Activated CD8-positive, alpha-beta T cell treated with anti-CD3 and anti-CD28 coated beads for 36 hours (primary cell): ENCODE measurements at regions not wholly inside any gene's neighbourhood (a gene's known extent, or its start where the extent isn't known, plus 50 kb on each side); places are given as distances from the start of the nearest gene placed in this dataset.

Experiments
- ATAC-seq: fragments of 200-7000 bp; cut with Tn5 transposase; one replicate; pipeline ENCODE4 v1.10.0; 2021; ENCODE audit warnings: mild to moderate bottlenecking, moderate library complexity
- CTCF ChIA-PET: fragments of 350-600 bp; sonication (Branson Sonifier 250); formaldehyde crosslinking; loops from one replicate; lab custom pipeline; 2021; ENCODE audit warnings: antibody characterized with exemption; lab: Charles Lee
- POLR2A ChIA-PET: fragments of 350-600 bp; sonication (Branson Sonifier 250); formaldehyde crosslinking; loops from one replicate; lab custom pipeline; 2021; ENCODE audit warnings: antibody characterized with exemption; lab: Charles Lee
- DNase-seq: peaks from one replicate; pipeline ENCODE4 v3.0.0-alpha.2; 2020
- H3K27ac Mint-ChIP-seq: one replicate; pipeline ENCODE4 v1.8.0; 2021; ENCODE audit warnings: mild to moderate bottlenecking, mixed read lengths
- H3K27me3 Mint-ChIP-seq: one replicate; pipeline ENCODE4 v1.8.0; 2021; ENCODE audit warnings: mixed read lengths
- H3K36me3 Mint-ChIP-seq: one replicate; pipeline ENCODE4 v1.8.0; 2021; ENCODE audit warnings: low read depth, mixed read lengths
- H3K4me1 Mint-ChIP-seq: one replicate; pipeline ENCODE4 v1.8.0; 2021; ENCODE audit warnings: low read depth, mixed read lengths
- H3K4me3 Mint-ChIP-seq: one replicate; pipeline ENCODE4 v1.8.0; 2021; ENCODE audit warnings: mild to moderate bottlenecking, moderate library complexity, mixed read lengths
- H3K9me3 Mint-ChIP-seq: one replicate; pipeline ENCODE4 v1.8.0; 2021; ENCODE audit warnings: mixed read lengths
- intact Hi-C: fragments of 100-400 bp; cut with micrococcal nuclease; formaldehyde crosslinking; loops from one replicate; pipeline ENCODE4 v1.10.0; 2022
- TF ChIP-seq, protein P1 (sequence below): fragments of 200-600 bp; IDR thresholded peaks from one replicate; pipeline ENCODE4 v1.8.0; 2022; ENCODE audit warnings: antibody characterized with exemption, mild to moderate bottlenecking

GRCh38 chr2:161480123-161480522, 64.0 kb downstream of the TBR1 start:
- ChIA-PET POLR2A (no interaction called here), CTCF (no interaction called here)
- TF ChIP-seq, protein P1, sequence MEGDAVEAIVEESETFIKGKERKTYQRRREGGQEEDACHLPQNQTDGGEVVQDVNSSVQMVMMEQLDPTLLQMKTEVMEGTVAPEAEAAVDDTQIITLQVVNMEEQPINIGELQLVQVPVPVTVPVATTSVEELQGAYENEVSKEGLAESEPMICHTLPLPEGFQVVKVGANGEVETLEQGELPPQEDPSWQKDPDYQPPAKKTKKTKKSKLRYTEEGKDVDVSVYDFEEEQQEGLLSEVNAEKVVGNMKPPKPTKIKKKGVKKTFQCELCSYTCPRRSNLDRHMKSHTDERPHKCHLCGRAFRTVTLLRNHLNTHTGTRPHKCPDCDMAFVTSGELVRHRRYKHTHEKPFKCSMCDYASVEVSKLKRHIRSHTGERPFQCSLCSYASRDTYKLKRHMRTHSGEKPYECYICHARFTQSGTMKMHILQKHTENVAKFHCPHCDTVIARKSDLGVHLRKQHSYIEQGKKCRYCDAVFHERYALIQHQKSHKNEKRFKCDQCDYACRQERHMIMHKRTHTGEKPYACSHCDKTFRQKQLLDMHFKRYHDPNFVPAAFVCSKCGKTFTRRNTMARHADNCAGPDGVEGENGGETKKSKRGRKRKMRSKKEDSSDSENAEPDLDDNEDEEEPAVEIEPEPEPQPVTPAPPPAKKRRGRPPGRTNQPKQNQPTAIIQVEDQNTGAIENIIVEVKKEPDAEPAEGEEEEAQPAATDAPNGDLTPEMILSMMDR, result no peak
- Mint-ChIP-seq H3K27ac (no peak overlapping the region), H3K36me3 (peaks cover 4% of the 10 kb centered on the region), H3K9me3 (peaks cover 15% of the 10 kb centered on the region), H3K4me3 (no peak overlapping the region), H3K4me1 (no peaks in the 10 kb centered on the region), H3K27me3 (peaks cover 13% of the 10 kb centered on the region)
- ATAC-seq (no peak), DNase-seq (no peak)
- intact Hi-C loops, result no loop called here

GRCh38 chr2:161481619-161482018, 65.5 kb downstream of the TBR1 start:
- Mint-ChIP-seq H3K4me3 (no peak overlapping the region), H3K9me3 (peaks cover 15% of the 10 kb centered on the region), H3K27me3 (peaks cover 10% of the 10 kb centered on the region), H3K27ac (no peak overlapping the region), H3K36me3 (peaks cover 4% of the 10 kb centered on the region), H3K4me1 (no peaks in the 10 kb centered on the region)
- intact Hi-C loops, result no loop called here
- ATAC-seq, result no peak
- DNase-seq, result no peak
- CTCF ChIA-PET, result no interaction called here
- TF ChIP-seq, protein P1, result no peak
- POLR2A ChIA-PET, result no interaction called here

GRCh38 chr2:161484061-161484460, 68.0 kb downstream of the TBR1 start:
- Mint-ChIP-seq H3K27ac (no peak overlapping the region), H3K36me3 (peaks cover 4% of the 10 kb centered on the region), H3K4me3 (no peak overlapping the region), H3K4me1 (no peaks in the 10 kb centered on the region), H3K9me3 (peaks cover 15% of the 10 kb centered on the region), H3K27me3 (peaks cover 9% of the 10 kb centered on the region)
- intact Hi-C loops, result no loop called here
- TF ChIP-seq, protein P1, result no peak
- no peak for ATAC-seq
- POLR2A ChIA-PET, result no interaction called here
- CTCF ChIA-PET, result no interaction called here
- no peak for DNase-seq

DNA sequence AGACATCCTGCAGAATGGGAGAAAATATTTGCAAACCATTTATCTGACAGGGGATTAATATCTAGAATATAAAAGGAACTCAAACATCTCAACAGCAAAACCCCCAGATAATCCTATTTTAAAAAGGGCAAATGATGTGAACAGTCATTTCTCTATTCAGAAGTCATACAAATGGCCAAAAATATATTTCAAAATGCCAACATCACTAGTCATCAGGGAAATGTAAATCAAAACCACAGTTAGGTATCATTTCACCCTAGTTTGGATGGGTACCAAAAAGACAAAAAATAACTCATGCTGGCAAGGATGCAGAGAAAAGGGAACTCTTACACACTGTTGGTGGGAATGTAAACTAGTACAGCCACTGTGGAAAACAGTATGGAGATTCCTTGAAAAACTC, 70.0 kb downstream of the TBR1 start:
- intact Hi-C loops, result no loop called here
- no peak for ATAC-seq
- peaks cover 7% of the 10 kb centered on the region for H3K9me3 Mint-ChIP-seq
- no peak for DNase-seq
- H3K27me3 Mint-ChIP-seq, result peaks cover 9% of the 10 kb centered on the region
- H3K36me3 Mint-ChIP-seq, result peaks cover 2% of the 10 kb centered on the region
- H3K4me1 Mint-ChIP-seq, result no peaks in the 10 kb centered on the region
- TF ChIP-seq, protein P1, result no peak
- H3K27ac Mint-ChIP-seq, result no peak overlapping the region
- ChIA-PET CTCF (no interaction called here), POLR2A (no interaction called here)
- no peak overlapping the region for H3K4me3 Mint-ChIP-seq

DNA sequence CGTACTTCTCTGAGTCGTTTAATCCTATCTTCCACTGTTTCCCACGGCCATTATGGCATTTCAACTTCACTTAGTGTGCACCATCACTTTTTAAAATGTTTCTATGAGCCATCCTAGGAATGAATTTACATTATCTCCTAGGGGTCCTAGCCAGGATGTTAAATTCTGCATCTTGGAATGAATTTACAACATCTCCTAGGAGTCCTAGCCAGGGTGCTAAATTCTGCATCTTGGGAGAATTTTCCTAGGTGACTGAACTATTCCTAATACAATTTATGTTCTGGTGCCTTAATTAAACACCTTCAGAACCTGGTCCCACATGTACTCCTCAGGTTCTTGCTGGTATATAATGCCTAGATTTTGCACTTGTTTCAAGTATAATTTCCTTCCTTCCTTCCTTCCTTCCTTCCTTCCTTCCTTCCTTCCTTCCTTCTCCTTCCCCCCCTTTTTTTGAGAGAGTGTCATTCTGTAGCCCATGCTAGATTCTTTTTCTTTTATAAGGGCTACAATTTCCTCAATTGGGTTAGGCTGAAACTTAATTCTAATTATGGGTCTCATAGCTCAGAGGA, 72.1 kb downstream of the TBR1 start:
- H3K9me3 Mint-ChIP-seq, result no peaks in the 10 kb centered on the region
- H3K27me3 Mint-ChIP-seq, result peaks cover 6% of the 10 kb centered on the region
- TF ChIP-seq, protein P1, result no peak
- no peaks in the 10 kb centered on the region for H3K36me3 Mint-ChIP-seq
- DNase-seq (no peak), ATAC-seq (no peak)
- ChIA-PET CTCF (no interaction called here), POLR2A (no interaction called here)
- no peaks in the 10 kb centered on the region for H3K4me1 Mint-ChIP-seq
- no peak overlapping the region for H3K4me3 Mint-ChIP-seq
- H3K27ac Mint-ChIP-seq, result no peak overlapping the region
- intact Hi-C loops, result no loop called here
